ENCODE measurements at regions not wholly inside any gene's neighbourhood (a gene's known extent, or its start where the extent isn't known, plus 50 kb on each side); places are given as distances from the start of the nearest gene placed in this dataset.

GRCh38 chr1:186611156-186611555 is 69.1 kb downstream of the PTGS2 start:
- Histone ChIP-seq H3K27ac (no peak overlapping the region), H3K4me3 (no peak overlapping the region), H3K27me3 (no peaks in the 10 kb centered on the region), H3K9me3 (no peaks in the 10 kb centered on the region), H3K36me3 (no peaks in the 10 kb centered on the region), H3K4me1 (no peaks in the 10 kb centered on the region)
- ATAC-seq (no peak), DNase-seq (no peak)
- TF ChIP-seq CTCF (IDR thresholded peaks at IDR 0.05) = no peak
- intact Hi-C loops (cut with DNase I) = no loop called here

GRCh38 chr1:186609183-186609582 is 71.0 kb downstream of the PTGS2 start:
- DNase-seq (no peak), ATAC-seq (no peak)
- H3K27ac ChIP-seq = no peak overlapping the region
- intact Hi-C loops (cut with DNase I) = loop anchor here (10.0 kb wide), 1 partner anchor 124 kb away; no protein-coding TSS in a partner anchor
- H3K4me3 ChIP-seq = no peak overlapping the region
- no peaks in the 10 kb centered on the region for H3K9me3 ChIP-seq
- H3K36me3 ChIP-seq = no peaks in the 10 kb centered on the region
- no peaks in the 10 kb centered on the region for H3K4me1 ChIP-seq
- TF ChIP-seq CTCF (IDR thresholded peaks at IDR 0.05) = no peak
- no peaks in the 10 kb centered on the region for H3K27me3 ChIP-seq

GRCh38 chr1:186605762-186606350 is 74.4 kb downstream of the PTGS2 start:
- intact Hi-C loops (cut with DNase I) = loop anchor here (10.0 kb wide), 1 partner anchor 121 kb away; no protein-coding TSS in a partner anchor
- H3K27me3 ChIP-seq = no peaks in the 10 kb centered on the region
- no peaks in the 10 kb centered on the region for H3K36me3 ChIP-seq
- H3K27ac ChIP-seq = no peak overlapping the region
- TF ChIP-seq CTCF (IDR thresholded peaks at IDR 0.05) = peak; percentile 66
- H3K4me3 ChIP-seq = no peak overlapping the region
- DNase-seq (no peak), ATAC-seq (peak; percentile 91)
- no peaks in the 10 kb centered on the region for H3K4me1 ChIP-seq
- H3K9me3 ChIP-seq = no peaks in the 10 kb centered on the region

GRCh38 chr1:186595969-186596368 is 84.3 kb downstream of the PTGS2 start:
- Histone ChIP-seq H3K9me3 (no peaks in the 10 kb centered on the region), H3K27ac (no peak overlapping the region), H3K36me3 (no peaks in the 10 kb centered on the region), H3K4me1 (no peaks in the 10 kb centered on the region), H3K27me3 (no peaks in the 10 kb centered on the region), H3K4me3 (no peak overlapping the region)
- ATAC-seq (no peak), DNase-seq (no peak)
- no peak for TF ChIP-seq CTCF (IDR thresholded peaks at IDR 0.05)
- intact Hi-C loops (cut with DNase I) = no loop called here

GRCh38 chr1:186578325-186579016 is 101.8 kb downstream of the PTGS2 start:
- Histone ChIP-seq H3K4me1 (peaks cover 10% of the 10 kb centered on the region), H3K27ac (no peak overlapping the region), H3K9me3 (no peaks in the 10 kb centered on the region), H3K36me3 (no peaks in the 10 kb centered on the region), H3K4me3 (no peak overlapping the region), H3K27me3 (no peaks in the 10 kb centered on the region)
- no peak for DNase-seq
- ATAC-seq = peak; percentile 69
- no peak for TF ChIP-seq CTCF (IDR thresholded peaks at IDR 0.05)
- intact Hi-C loops (cut with DNase I) = no loop called here

All from upper lobe of right lung (tissue), 1 donor.